ENCODE measurements at regions not wholly inside any gene's neighbourhood (a gene's known extent, or its start where the extent isn't known, plus 50 kb on each side); places are given as distances from the start of the nearest gene placed in this dataset.
"Not testable (repeated sequence)": the region's sequence is repeated elsewhere in the genome, so short reads cannot be mapped to it uniquely, and the experiment has no call there.

DNA sequence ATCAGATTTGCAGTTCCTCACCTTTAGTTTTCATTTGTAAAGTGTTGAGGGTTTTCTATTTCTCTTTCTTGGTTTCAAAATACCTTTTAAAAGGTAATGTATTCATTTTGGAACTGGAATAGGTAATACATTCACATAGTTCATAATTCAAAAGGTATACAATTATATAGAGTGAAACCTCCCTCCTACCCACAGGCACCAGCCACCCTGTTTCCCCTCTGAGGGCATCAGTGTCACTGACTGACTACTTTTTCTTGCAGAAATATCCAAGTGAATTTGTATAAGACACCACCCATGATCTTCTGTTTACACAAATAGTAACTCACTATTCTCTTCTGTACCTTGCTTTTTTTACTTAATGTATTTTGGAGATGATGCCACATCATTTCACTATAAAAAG is 139.6 kb upstream of the EGLN3 start:
- DNase-seq (ENCODE audit: low spot score): no peak

DNA sequence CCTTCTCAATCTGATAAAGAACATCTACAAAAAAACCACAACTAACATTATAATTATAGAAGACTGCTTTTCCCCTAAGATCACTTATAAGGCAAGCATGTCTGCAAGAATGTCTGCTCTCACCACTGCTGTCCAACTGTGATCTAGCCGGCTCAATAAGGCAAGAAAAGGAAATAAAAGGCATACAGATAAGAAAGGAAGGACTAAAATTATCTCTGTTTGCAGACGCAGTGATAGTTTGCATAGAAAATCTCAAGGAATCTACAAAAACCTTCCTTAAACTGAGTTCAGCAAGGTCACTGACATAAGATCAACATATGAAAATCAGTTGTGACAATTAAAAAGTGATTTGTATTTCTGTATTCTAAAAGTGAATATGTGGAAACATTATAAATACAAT is 138.0 kb upstream of the EGLN3 start:
- DNase-seq (ENCODE audit: low spot score): no peak

DNA sequence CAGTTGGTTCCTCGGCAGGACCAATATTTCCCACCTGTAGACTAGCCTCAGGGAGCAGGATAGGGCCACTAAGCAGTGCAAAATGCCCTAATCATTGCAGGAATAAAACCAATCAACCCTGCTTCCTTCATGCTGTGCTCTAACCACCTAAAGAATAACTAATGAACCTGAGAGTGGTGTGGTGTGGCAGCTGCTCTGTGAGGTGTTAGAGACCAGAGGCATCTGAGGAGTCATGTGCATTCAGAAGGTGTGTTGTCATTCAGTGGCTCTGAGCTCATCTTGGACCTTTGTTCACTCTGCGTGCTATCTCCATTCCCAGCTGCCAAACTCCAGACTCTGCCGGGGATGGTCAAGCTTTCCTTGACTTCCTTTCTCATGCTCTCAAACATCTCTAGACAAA is 136.7 kb upstream of the EGLN3 start:
- no peak for DNase-seq (ENCODE audit: low spot score)

DNA sequence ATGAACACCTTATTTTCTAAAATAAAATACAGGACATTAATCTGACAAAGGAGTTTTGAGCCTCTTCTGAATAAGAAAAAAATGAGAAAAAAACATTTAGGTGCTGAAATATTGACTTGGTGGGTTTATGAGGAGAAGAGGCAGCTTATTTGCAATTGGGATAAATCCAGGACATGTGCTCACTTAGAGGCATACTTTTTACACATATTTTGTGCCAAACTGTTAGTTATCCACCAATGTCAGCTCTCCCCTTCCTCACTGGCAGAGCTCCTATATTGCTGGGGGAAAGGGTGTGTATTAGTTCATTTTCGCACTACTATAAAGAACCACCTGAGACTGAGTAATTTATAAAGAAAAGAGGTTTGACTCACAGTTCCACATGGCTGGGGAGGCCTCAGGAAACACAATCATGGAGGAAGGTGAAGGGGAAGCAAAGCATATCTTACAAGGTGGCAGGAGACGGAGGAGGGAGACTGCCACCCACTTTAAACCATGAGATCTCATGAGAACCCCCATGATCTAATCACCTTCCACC is 135.4 kb upstream of the EGLN3 start:
- DNase-seq (ENCODE audit: low spot score): no peak

DNA sequence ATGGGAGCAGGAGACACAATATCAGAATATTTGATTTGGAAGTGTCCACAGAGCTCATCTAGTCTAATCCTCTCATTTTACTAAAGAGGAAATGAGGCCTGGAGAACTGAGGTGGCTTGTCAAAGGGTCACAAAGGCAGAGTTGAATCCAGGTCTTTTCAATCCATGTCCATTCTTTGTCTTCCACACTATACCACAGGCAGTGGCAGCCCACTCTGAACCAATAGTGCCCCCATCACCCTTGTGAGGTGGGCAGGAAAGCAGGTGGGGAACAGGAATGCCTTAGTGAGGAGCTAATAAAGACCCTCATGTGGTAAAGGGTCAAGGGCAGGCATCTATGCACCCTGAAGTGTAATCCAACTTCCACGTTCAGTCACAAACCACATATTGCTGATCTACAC is 134.8 kb upstream of the EGLN3 start:
- no peak for DNase-seq (ENCODE audit: low spot score)

DNA sequence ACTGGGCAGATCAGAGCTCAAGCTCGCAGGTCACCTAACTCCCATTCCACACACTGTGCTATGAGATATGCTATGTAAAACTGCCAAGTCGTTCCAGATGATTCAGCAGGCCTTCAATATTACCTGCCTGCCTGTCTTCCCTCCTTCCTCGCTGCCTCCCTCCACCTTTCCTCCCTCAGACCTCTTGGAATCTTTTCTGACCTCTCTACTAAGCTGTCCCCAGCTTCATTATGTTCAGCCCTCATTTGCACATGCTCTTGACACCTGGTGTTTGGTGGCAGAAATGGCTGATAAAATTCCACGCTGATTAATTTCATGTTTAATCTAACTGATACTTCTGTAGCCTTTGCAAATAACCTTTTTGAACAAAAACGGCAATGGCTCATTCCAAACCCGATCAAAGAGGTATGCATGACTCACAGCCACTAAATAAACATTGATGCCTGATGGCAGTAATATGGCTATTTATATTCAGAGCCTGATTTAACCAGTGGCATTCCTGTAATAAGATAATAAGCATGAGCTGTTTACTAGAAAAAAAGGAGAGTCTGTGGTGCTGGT is 130.8 kb upstream of the EGLN3 start:
- DNase-seq (ENCODE audit: low spot score): no peak

DNA sequence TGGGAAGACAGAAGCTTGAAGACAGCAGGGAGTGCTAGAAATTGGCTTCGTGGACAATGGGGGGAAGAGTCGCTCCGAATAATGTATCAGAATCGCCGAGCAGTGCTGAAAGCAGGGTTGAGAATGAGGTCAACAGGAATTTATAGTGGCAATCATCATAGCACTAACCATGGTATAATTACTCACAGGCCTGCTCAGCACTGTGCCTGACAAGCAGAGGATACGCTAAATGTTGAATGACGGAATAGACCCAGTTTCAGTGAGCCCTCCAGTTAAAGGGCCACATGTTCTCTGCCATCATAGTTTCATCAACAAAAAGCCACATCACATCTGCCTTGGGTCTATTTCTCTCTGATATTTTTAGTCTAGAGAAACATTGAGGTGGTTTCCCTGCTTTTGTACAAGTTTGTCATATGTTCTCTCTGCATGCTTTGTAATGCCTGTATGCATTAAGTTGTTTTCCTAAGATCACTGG is 130.3 kb upstream of the EGLN3 start:
- no peak for DNase-seq (ENCODE audit: low spot score)

DNA sequence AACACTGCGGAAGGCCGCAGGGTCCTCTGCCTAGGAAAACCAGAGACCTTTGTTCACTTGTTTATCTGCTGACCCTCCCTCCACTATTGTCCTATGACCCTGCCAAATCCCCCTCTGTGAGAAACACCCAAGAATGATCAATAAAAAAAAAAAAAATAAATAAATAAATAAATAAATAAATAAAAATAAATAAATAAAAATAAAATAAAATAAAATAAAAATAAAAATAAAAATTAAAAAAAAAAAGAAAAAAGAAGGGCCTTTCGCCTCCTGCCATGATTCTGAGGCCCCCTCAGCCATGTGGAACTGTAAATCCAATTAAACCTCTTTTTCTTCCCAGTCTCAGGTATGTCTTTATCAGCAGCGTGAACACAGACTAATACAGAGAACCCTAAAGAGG is 128.8 kb upstream of the EGLN3 start:
- DNase-seq (ENCODE audit: low spot score): not testable (repeated sequence)

DNA sequence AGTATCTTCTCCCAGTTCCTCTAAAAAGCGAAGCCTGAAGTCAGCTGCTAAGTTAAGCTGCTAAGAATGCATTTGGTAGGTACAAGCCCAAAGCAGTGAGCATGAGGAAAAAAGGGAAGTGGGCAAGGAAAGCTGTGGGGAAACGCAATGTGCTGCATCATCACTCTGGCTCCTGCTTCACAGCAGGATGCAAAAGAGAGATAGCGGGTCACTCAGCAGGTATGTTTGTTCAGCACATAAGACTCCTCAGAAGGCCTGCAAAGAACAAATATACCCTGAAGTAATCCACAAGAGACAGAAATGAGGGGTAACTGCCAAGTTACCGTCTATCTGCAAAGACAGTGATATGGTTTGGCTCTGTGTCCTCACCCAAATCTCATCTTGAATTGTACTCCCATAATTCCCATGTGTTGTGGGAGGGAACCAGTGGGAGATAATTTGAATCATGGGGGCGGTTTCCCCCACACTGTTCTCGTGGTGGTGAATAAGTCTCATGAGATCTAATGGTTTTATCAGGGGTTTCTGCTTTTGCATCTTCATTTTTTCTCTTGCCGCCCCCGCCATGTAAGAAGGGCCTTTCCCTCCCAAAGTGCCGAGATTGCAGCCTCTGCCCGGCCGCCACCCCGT is 127.4 kb upstream of the EGLN3 start:
- no peak for DNase-seq (ENCODE audit: low spot score)

DNA sequence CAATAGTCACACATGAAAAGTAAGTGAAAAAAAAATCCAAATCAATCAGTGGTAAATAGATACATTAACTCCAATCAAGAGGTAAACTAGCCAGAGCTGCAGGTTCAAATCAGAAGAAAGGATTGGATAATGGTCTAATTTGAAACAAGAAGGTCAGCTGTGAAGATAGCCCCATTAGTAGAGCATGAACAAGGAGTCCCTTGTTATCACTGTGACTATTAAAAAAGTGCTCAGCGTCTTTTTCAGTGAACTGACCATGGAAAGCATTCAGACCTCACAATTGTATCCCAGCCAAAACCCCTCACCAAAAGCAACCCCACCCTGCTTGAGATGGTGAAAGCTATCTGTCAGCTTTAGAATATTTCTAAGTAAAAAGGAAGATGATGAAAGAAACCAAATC is 125.0 kb upstream of the EGLN3 start:
- no peak for DNase-seq (ENCODE audit: low spot score)

DNA sequence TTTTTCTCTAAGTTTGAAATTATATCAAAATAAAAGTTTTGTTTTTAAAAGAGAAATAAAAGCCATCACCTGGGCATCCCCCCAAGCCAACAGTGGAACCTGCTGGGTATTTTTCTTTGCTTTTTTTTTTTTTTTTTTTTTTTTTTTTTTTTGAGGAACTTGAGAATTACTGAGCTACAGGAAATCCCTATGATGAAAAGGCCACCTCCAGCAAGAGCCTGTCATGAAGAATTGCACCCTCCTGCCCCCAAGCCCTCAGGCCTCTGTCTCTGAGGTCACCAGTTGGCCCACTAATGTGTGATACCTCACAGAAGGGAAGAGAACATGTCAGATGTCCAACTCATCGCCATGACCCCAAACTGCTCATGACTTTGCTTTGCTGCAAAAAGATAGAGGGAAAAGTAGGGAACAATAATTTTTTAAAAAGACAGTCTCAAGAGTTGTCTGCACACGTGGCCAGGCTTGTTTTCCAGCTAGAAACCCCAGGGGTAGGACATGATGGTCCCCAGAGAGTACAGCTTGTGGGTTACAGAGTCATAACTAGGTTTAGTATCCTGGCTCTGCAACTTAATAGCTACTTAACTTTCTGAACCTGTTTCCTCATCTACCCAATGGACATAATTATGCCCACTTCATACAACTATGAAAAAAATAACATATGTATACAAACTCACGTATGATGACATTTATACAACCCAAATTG is 124.3 kb upstream of the EGLN3 start:
- no peak for DNase-seq (ENCODE audit: low spot score)

DNA sequence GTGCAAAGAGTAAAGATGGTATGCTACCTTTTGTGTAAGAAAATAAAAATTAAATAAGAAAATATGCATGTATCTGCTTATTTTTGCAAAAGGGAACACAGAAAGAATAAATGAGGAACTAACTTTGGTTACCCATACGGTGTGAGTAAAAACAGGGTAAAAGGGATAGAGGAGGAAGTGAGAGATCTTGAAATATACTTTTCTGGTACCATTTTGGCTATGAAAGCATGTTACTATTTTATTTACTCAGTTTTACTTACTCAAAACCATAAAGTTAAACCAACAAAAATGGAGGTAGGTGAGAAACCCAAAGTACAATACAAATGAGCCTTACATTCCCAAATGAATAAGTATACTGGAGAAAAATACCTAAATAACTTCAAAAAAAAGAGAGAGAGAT is 122.0 kb upstream of the EGLN3 start:
- DNase-seq (ENCODE audit: low spot score): no peak

DNA sequence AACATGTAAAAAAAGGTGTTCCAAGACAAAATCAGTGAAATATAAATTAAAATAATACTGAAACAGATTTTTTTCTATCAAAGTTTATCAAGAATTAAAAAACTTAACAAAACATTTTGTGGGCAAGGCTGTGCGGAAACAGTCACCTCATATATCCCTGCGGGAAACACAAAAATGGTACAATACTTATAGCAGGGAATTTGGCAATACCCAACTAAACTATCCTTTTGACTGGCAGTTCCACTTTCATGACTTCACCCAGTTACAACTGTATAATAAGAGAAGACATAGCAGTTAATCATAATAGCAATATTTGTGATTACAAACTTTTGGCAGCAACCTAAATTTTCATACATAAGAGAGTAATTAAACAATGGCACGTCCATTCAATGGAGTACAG is 121.5 kb upstream of the EGLN3 start:
- DNase-seq (ENCODE audit: low spot score): no peak

DNA sequence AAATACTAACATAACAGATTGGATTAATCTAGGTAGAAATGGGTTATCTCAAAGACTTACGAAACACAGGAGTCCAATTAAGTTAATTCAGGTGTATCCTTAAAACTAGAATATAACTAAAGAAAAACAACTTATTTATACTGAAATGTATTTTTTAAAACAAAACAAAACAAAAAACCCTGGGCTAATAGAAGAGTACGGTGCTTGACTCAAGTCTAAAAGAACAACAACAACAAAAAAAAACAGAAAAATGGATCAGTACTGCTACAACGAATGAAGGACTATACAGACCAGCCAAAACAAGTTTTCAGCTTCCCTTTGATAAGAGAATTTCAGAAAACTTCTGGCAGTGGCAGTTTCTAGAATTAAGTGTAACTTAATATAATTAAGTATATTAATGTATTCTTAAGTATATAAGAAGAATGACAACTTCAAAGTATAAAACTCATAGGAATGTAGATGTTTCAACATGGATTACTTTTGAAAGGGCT is 120.1 kb upstream of the EGLN3 start:
- DNase-seq (ENCODE audit: low spot score): no peak

DNA sequence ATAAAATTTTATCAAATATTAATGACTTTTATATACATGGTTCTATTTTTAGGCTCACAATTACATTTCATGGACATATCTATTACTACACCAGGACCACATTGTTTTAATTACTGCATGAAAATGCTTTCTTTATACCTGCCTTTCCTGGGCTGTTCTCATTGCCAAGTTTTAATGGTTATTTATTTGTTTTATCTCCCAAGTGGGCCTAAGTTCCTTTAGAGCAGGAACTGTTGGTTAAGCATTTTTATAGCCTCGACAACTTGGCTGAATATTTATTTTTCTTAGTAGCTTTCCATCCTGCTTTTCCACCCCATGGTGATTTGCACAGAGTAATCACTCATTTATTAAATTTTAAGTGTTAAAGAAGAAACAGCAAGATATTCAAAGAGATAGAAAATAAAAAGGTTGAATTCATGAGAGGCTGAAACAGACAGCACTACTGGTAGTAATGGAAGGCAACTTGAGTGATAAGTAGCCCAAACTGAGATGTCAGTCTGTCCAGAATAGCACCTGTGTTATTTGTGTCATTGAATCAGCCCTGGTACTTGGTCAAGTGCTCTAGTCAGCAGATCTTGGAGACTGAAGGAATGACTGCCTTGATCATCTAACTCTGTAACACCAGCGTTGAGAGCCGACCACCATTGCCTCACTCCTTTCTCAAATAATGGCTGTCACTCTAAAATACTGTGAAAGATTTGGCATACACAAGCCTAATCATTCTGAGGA is 119.1 kb upstream of the EGLN3 start:
- DNase-seq (ENCODE audit: low spot score): no peak

DNA sequence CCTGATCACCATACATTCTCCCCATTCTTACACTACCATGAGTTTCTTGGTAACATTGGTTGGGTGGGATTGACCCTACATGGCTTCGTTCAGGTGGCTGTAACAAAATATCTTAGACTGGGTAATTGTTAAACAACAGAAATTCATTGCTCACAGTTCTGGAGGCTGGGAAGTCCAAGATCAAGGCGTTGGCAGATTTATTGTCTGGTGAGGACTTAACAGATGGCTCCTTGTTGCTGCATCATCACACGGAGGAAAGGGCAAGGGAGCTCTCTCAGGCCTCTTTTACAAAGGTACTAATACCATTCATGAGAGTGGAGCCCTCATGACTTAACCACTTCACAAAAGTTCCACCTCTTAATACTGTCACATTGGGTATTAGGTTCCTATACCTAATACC is 116.7 kb upstream of the EGLN3 start:
- DNase-seq (ENCODE audit: low spot score): no peak

DNA sequence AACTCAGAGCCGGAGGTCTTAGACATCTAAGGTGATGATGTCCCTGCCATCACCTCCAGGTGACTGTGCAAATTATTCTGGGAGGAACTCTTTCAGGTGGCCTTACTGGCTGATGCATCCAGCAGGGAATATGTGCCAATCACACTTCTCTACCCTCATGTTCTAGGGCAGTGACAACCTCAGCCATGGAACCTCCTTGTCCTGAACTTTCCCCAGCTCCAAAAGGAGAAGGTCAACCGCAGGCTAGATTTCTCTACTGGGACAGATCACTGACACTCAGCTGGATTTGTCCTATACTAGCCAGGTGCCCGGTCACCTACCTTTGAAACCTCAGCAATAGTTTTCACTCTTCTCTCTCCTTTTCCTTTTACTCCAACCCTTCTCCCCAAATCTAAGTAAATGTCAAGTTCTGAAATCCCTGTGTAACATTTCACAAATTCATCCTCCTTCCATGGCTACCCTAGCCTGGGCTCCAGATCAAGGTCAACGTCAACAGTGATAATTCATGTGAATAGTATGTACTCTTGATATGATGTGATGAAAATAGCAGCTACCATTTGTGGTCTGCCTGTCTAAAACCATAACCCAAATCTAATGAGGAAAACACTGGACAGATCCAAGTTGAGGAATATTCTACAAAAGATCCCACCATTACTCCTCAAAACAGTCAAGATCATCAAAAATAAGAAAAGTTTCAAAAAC is 115.0 kb upstream of the EGLN3 start:
- no peak for DNase-seq (ENCODE audit: low spot score)

DNA sequence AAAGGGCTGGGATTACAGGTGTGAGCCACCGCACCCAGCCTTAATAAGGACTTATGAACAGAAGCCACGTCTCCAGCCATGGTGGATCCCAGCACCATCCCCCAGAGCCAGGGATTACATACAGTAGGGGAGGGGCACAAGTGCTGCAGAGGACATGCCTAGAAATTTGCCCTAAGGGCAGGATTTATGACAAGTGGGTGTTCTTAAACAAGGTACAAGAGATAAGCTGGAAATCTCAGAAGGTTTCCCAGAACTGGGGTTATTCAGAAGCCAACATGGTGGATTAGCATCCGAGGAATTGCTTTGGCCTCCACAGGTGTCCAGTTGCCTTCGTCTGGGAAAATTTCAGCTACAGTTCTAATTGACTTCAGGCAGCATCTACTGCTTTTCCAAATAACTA is 114.4 kb upstream of the EGLN3 start:
- no peak for DNase-seq (ENCODE audit: low spot score)

DNA sequence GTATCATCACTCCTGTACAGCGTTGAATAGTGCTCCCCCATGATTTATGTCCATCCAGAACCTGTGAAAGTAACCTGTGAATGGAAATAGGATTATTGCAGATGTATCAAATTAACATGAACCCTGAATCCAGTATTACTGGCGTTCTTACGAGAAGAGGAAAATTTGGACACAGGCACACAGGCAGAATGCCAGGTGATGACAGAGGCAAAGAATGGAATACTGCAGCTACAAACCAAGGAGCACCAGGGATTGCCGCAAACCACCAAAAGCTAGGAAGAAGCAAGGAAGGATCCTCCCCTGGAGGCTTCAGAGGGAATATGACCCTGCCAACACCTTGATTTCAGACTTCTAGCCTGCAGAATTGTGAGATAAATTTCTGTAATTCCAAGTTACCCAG is 113.5 kb upstream of the EGLN3 start:
- DNase-seq (ENCODE audit: low spot score): no peak

DNA sequence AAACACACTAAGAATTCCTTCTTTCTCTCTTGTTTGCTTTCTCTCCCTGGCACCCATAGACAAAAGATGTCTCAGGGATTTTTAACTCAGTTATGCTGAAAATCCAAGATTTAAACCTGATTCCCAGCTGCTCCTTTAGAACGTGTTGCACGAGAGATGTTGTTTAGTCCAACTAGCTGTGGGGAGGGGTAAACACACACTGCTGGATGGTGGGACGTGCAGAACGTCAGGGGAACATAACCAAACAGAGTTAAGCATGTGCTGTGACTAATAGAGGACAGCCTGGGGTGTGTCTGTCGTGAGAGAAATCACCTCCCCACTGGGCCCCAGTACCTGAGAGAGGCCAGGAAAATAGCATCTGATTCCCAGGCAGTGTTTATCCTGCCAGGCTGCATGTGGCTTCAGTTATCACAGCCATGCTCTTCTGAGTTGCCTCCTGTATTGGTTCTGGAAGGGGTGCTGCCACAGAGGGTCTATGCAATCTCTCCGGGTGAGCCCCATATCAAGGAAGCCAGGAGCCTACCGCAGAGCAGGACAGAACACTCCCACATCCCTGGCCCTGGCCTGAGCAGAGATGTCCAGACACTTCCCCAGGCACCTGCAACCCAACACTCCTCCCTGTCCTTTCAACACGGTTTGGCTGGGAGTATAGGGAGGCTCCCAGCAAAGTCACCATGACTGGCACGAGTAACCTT is 112.7 kb upstream of the EGLN3 start:
- no peak for DNase-seq (ENCODE audit: low spot score)

DNA sequence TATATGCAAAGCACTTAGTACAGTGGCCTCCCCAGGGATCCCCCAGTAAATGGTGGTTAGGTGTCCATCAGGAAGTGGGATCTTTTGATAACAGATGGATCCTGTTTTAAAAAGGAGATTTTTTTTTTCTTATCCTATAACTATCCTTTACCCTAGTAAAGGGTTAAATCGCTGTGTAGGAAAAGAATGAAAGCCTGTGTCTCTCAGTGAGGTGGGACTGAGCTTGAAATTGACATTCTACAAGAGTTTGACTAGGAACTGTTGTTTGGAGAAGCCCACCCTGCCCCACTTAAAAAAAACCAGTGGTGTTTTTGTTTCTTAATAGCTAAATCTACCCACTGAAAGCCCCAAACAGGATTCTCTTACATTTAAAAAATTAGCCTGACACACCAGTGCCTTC is 112.2 kb upstream of the EGLN3 start:
- no peak for DNase-seq (ENCODE audit: low spot score)
